Panc1 (cell line): ENCODE measurements at regions not wholly inside any gene's neighbourhood (a gene's known extent, or its start where the extent isn't known, plus 50 kb on each side); places are given as distances from the start of the nearest gene placed in this dataset.

Source experiments
- CTCF ChIP-seq: fragments of 450-650 bp; IDR thresholded peaks from 2 replicates; pipeline ENCODE4 v1.5.1; 2017; ENCODE audit warnings: mild to moderate bottlenecking
- POLR2AphosphoS5 ChIP-seq: IDR thresholded peaks from 2 replicates; pipeline ENCODE4 v1.6.1; 2012; ENCODE audit warnings: mild to moderate bottlenecking, low read depth, low read length, moderate library complexity
- SIN3A ChIP-seq: IDR thresholded peaks from 2 replicates; pipeline ENCODE4 v1.6.1; 2012; ENCODE audit warnings: low read depth, mild to moderate bottlenecking, low read length, moderate library complexity, borderline replicate concordance; ENCODE audit not compliant: insufficient read depth

GRCh38 chr11:87954476-87954875 is 220.8 kb downstream of the RAB38 start:
- TF ChIP-seq CTCF (no peak), SIN3A (no peak), POLR2AphosphoS5 (no peak)
